Panc1 (cell line): ENCODE measurements at regions not wholly inside any gene's neighbourhood (a gene's known extent, or its start where the extent isn't known, plus 50 kb on each side); places are given as distances from the start of the nearest gene placed in this dataset.

Source experiments
- ATAC-seq: fragments of 200-7000 bp; cut with Tn5 transposase; 2 replicates; pipeline ENCODE4 v1.9.1; 2020; ENCODE audit warnings: mild to moderate bottlenecking, moderate library complexity
- BruUV-seq: library from RNA; stranded (reverse); fragments of 400-500 nt; replicated peaks from 2 replicates; lab custom pipeline; 2021; lab: Mats Ljungman, UMichigan
- CTCF ChIA-PET: fragments of 300-600 bp; sonication (Branson Sonifier 250); formaldehyde crosslinking; loops from one replicate; lab custom pipeline; 2022; ENCODE audit warnings: antibody characterized with exemption; lab: Charles Lee
- POLR2A ChIA-PET: fragments of 300-600 bp; sonication (Branson Sonifier 250); formaldehyde crosslinking; loops from one replicate; lab custom pipeline; 2022; ENCODE audit warnings: antibody characterized with exemption; lab: Charles Lee
- DNase-seq: peaks from one replicate; pipeline ENCODE4 v3.0.0-alpha.2; 2010; ENCODE audit warnings: low read depth, low spot score
- H3K27ac ChIP-seq: 2 replicates; pipeline ENCODE4 v1.5.1; 2011; ENCODE audit warnings: mild to moderate bottlenecking, low read length, inconsistent platforms
- H3K27me3 ChIP-seq: fragments of 200-500 bp; sonication (Bioruptor generic); 2 replicates; pipeline ENCODE4 v1.6.0; 2014; ENCODE audit warnings: low read length, inconsistent platforms; ENCODE audit not compliant: control insufficient read depth, insufficient read depth
- H3K36me3 ChIP-seq: fragments of 200-500 bp; sonication (Bioruptor generic); 2 replicates; pipeline ENCODE4 v1.5.1; 2014; ENCODE audit warnings: inconsistent platforms, mild to moderate bottlenecking, low read length, moderate library complexity; ENCODE audit not compliant: control insufficient read depth, insufficient read depth
- H3K4me1 ChIP-seq: 2 replicates; pipeline ENCODE4 v1.5.1; 2011; ENCODE audit warnings: inconsistent platforms, mild to moderate bottlenecking, low read length, moderate library complexity; ENCODE audit not compliant: control insufficient read depth, insufficient read depth
- H3K4me3 ChIP-seq, 2 experiments: 2 replicates each; pipeline ENCODE4 v1.5.1; 2011 to 2012; ENCODE audit warnings: low read depth in 2 of 2, low read length in 2 of 2, mild to moderate bottlenecking in 2 of 2, inconsistent platforms in 1 of 2, moderate library complexity in 1 of 2
- H3K9me3 ChIP-seq: fragments of 200-500 bp; sonication (Bioruptor generic); 2 replicates; pipeline ENCODE4 v1.5.1; 2014; ENCODE audit warnings: low read depth, mild to moderate bottlenecking, inconsistent platforms, low read length, moderate library complexity; ENCODE audit not compliant: control insufficient read depth, insufficient read depth
- POLR2AphosphoS5 ChIP-seq: IDR thresholded peaks from 2 replicates; pipeline ENCODE4 v1.6.1; 2012; ENCODE audit warnings: mild to moderate bottlenecking, low read depth, low read length, moderate library complexity
- SIN3A ChIP-seq: IDR thresholded peaks from 2 replicates; pipeline ENCODE4 v1.6.1; 2012; ENCODE audit warnings: low read depth, mild to moderate bottlenecking, low read length, moderate library complexity, borderline replicate concordance; ENCODE audit not compliant: insufficient read depth
- TCF7L2 ChIP-seq: IDR thresholded peaks from 2 replicates; pipeline ENCODE4 v1.6.1; 2011; ENCODE audit warnings: mild to moderate bottlenecking, low read depth, low read length, inconsistent platforms
- in situ Hi-C: cut with HindIII; loops from 2 replicates; pipeline ENCODE4 v1.10.0; 2016; ENCODE audit warnings: low sequenced_read_pairs, low pct_unique_long_range_greater_than_20kb
- intact Hi-C: fragments of 100-400 bp; cut with micrococcal nuclease; formaldehyde crosslinking; loops from one replicate; pipeline ENCODE4 v1.10.0; 2022; ENCODE audit not compliant: unreplicated experiment
- TF ChIP-seq, protein P1 (sequence below), 2 experiments: IDR thresholded peaks; 2 replicates each; pipeline ENCODE4 v1.6.1; 2011 to 2012; ENCODE audit warnings: low read depth in 2 of 2, control low read depth in 1 of 2, low read length in 1 of 2, mild to moderate bottlenecking in 1 of 2, moderate library complexity in 1 of 2; ENCODE audit not compliant: insufficient read depth in 1 of 2
- TF ChIP-seq, protein P2 (sequence below): fragments of 450-650 bp; IDR thresholded peaks from 2 replicates; pipeline ENCODE4 v1.5.1; 2017; ENCODE audit warnings: mild to moderate bottlenecking

DNA sequence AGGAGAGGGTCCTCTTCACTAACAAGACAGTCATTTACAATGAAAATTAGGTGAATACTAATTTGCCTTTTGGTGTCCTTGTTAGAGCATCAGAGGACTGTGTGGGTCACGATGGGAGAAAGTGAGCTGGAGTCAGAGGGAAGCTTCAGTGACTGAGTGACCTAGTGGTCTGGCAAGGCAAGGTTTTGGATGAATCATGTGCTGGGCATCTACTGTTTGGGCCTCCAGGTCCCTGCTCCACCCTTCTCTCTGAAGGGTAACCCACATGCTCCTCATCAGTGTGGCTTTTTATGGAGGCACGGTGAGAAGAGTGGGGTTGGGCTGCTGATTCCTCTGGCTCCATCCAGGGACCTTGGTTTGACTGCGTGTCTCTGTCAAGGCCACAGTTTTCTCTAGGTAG lies 60.5 kb upstream of the EXOC2 start:
- in situ Hi-C loops (no loop called here), intact Hi-C loops (no loop called here)
- no TSS peak for BruUV-seq
- TF ChIP-seq, protein P1, sequence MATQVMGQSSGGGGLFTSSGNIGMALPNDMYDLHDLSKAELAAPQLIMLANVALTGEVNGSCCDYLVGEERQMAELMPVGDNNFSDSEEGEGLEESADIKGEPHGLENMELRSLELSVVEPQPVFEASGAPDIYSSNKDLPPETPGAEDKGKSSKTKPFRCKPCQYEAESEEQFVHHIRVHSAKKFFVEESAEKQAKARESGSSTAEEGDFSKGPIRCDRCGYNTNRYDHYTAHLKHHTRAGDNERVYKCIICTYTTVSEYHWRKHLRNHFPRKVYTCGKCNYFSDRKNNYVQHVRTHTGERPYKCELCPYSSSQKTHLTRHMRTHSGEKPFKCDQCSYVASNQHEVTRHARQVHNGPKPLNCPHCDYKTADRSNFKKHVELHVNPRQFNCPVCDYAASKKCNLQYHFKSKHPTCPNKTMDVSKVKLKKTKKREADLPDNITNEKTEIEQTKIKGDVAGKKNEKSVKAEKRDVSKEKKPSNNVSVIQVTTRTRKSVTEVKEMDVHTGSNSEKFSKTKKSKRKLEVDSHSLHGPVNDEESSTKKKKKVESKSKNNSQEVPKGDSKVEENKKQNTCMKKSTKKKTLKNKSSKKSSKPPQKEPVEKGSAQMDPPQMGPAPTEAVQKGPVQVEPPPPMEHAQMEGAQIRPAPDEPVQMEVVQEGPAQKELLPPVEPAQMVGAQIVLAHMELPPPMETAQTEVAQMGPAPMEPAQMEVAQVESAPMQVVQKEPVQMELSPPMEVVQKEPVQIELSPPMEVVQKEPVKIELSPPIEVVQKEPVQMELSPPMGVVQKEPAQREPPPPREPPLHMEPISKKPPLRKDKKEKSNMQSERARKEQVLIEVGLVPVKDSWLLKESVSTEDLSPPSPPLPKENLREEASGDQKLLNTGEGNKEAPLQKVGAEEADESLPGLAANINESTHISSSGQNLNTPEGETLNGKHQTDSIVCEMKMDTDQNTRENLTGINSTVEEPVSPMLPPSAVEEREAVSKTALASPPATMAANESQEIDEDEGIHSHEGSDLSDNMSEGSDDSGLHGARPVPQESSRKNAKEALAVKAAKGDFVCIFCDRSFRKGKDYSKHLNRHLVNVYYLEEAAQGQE (IDR thresholded peaks at IDR 0.05; ENCODE audit: insufficient read depth in 1 of 2, low read depth in 2 of 2, low read length in 1 of 2) = no peak
- TF ChIP-seq POLR2AphosphoS5 = no peak
- TF ChIP-seq, protein P2, sequence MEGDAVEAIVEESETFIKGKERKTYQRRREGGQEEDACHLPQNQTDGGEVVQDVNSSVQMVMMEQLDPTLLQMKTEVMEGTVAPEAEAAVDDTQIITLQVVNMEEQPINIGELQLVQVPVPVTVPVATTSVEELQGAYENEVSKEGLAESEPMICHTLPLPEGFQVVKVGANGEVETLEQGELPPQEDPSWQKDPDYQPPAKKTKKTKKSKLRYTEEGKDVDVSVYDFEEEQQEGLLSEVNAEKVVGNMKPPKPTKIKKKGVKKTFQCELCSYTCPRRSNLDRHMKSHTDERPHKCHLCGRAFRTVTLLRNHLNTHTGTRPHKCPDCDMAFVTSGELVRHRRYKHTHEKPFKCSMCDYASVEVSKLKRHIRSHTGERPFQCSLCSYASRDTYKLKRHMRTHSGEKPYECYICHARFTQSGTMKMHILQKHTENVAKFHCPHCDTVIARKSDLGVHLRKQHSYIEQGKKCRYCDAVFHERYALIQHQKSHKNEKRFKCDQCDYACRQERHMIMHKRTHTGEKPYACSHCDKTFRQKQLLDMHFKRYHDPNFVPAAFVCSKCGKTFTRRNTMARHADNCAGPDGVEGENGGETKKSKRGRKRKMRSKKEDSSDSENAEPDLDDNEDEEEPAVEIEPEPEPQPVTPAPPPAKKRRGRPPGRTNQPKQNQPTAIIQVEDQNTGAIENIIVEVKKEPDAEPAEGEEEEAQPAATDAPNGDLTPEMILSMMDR = no peak
- no peak for TF ChIP-seq SIN3A
- TF ChIP-seq TCF7L2 = no peak
- H3K27me3 ChIP-seq = no peaks in the 10 kb centered on the region
- no peaks in the 10 kb centered on the region; the same call in 1 of the 2 replicates for H3K9me3 ChIP-seq
- no peaks in the 10 kb centered on the region for H3K36me3 ChIP-seq
- no peaks in the 10 kb centered on the region for H3K4me1 ChIP-seq
- ChIA-PET CTCF (no interaction called here), POLR2A (no interaction called here)
- ATAC-seq = no peak
- no peak for DNase-seq
- H3K4me3 ChIP-seq = no peak overlapping the region
- no peak overlapping the region for H3K27ac ChIP-seq

DNA sequence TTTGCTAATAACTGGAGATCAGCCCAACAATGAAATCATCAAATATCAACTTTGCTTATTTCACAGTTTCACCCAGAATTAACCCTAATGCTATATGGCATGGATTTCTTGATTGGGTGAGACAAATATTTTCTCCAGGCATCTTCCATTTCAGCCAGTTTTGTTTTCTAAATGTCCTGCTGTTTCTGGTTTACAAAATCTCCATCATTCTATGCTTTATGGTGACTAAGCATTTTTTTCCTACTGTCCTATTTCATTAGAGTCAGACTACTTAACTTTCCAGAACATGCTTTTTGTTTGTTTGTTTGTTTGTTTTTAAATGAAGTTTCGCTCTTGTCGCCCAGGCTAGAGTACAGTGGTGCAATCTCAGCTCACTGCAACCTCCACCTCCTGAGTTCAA lies 59.5 kb upstream of the EXOC2 start:
- ChIA-PET POLR2A (no interaction called here), CTCF (no interaction called here)
- Histone ChIP-seq H3K27ac (no peak overlapping the region), H3K36me3 (no peaks in the 10 kb centered on the region), H3K27me3 (no peaks in the 10 kb centered on the region), H3K4me3 (no peak overlapping the region), H3K9me3 (no peaks in the 10 kb centered on the region; the same call in 1 of the 2 replicates), H3K4me1 (no peaks in the 10 kb centered on the region)
- ATAC-seq (no peak), DNase-seq (no peak)
- in situ Hi-C loops (no loop called here), intact Hi-C loops (no loop called here)
- no TSS peak for BruUV-seq
- TF ChIP-seq POLR2AphosphoS5 (no peak), SIN3A (no peak), TCF7L2 (no peak)
- TF ChIP-seq, protein P2 = no peak
- TF ChIP-seq, protein P1 (IDR thresholded peaks at IDR 0.05; ENCODE audit: insufficient read depth in 1 of 2, low read depth in 2 of 2, low read length in 1 of 2) = no peak
